Activated CD4-positive, CD25-positive, alpha-beta regulatory T cell (primary cell): ENCODE measurements at regions not wholly inside any gene's neighbourhood (a gene's known extent, or its start where the extent isn't known, plus 50 kb on each side); places are given as distances from the start of the nearest gene placed in this dataset.
"Not testable (repeated sequence)": the region's sequence is repeated elsewhere in the genome, so short reads cannot be mapped to it uniquely, and the experiment has no call there.

ENCODE experiments used
- DNase-seq, 4 experiments: peaks; one replicate each; lab custom pipeline; 2025; lab: John Stamatoyannopoulos, UW

DNA sequence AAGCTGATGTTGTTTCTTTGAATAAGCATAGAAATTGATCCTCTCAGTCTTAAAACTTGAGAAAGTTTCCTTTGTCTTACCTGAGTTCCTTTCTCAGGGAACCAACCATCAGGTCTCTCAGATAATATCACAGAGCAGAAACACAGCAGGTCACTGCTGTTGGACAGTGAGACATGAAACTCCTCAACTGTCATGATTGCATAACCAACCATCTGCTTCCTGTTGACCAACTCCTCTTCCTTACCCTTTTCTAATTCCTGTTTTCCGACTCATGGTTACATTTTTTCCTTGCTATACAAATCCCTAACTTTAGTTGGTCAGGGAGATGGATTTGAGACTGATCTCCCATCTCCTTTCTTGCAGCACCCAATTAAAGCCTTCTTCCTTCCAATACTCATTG, 845.3 kb downstream of the FAM181B start:
- no peak for DNase-seq

DNA sequence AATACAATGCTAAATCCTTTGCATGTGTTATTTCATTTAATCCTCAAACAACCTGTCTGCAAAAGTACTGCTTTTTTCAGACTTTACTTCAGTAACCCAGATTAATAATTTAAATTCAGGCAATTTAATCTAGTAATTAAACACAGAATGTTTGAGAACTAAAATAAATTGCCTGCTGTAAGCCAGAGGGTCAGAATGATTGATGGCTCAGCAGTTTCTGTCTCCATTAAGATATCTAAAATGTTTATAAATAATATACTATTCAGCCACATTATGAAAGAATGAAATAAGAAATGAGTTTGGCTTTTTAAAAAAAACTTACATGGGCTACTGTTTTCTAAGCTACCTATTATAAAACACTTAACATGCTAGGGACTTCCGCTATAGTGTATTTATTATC, 846.0 kb downstream of the FAM181B start:
- DNase-seq: no peak

DNA sequence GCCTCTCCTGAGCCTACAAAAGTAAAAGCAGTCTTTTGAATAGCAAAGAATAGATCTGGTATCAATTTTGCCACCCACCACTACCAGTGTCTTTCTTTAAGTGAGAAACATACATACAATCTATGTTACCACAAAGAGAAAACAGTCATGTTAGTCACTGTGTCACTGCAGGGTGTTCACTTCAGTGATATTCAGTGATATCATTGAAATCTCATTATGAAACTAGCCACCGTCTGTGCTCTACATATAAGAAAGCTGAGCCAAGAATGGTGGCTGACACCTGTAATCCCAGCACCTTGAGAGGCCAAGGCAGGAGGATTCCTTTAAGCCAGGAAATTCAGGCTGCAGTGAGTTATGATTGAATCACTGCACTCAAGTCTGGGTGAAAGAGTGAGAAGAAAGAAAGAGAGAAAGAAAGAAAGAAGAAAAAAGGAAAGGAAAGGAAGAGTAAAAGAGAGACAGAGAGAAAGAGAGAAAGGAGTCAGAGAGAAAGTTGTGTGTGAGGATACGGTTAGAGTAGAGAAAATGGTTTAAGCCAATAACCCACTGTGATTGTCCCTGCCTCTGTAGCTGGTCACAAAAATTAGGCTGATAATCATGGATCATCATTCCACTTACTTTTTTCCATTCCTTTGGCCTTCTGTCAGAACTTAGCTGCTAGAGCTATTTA, 847.1 kb downstream of the FAM181B start:
- no peak for DNase-seq

DNA sequence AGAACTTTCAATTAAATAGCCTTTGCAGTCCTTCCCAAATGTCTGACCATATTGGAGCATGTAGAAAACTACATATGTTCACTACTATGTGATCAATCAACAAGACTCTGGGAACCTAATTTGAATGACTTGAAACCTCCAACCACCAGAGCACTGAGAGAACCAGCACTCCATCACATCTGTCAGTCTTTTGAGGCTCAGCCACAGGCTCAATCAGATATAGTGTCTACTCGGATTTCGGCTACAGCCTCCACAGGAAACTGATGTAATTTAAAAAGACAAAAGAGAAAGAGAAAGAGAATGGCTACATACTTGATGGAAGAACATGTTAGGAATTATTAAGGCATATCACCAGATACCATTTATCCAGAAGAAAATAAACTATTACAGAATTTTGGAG, 859.0 kb downstream of the FAM181B start:
- DNase-seq: no peak

DNA sequence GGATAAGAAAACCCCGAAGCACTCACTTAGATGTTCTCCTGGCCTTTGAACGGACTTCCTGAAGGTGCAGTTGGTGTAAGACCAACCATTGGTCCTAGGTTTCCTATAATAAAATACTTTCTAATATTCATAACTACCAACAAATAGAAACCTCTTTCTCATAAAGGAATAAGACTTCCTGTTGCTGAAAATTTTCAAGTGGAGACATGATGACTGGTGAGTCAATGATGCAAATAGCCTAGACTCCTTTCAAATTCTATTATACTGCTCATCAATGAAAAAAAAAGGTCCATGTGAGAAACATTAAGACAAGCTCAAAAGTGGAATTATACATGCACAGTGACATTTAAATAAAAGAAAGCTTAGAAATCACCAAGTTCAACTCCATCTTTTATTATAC, 862.8 kb downstream of the FAM181B start:
- DNase-seq: no peak

DNA sequence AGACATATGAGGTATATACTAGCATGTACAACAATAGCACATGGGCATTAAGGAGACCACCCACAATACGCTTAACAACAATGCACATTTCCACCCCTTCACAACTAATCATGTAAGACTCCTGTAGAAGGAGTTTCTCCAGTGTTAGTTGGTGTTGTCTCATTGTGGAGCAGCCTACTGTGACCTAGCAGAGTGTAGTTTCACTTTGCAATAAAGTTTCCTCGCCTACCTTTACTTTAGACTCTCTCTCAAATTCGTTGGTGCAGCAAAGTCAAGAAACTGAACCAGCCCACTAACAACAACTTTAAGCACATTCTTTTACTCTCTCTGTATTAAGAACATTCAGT, 863.6 kb downstream of the FAM181B start:
- DNase-seq: no peak

DNA sequence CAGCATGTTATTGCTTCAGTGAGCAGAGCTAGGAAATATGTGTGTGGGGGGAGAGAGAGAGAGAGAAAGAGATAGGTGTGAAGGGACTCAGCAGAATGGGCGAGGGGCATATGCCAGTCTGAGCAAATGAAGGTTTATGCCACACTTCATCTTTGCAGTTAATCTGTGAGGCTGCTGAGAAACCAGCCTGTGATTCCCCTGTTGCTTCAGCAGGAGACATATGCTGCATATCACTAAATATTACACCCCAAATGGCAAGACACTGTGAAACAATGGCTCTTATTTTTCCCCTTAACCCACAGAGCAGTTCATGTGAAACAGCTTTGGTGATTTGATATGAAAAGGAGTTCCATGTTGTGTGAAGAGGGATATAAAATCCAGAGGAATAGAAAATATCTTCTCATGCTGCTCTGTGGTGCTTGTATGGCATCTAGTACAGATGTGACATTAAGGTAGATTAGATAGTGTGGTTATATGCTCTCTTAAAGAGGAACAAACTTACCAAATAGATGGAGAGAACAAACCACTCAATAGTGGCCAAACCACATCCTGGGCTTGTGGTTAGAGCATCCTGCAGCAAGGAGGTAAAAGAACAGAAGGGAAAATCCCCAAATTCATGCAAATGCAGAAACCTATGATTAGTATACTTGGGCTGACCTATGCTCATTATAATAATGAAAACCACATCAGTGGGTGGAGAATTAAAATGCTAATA, 864.2 kb downstream of the FAM181B start:
- DNase-seq: peak; percentile 28 to 56 (median 40)

DNA sequence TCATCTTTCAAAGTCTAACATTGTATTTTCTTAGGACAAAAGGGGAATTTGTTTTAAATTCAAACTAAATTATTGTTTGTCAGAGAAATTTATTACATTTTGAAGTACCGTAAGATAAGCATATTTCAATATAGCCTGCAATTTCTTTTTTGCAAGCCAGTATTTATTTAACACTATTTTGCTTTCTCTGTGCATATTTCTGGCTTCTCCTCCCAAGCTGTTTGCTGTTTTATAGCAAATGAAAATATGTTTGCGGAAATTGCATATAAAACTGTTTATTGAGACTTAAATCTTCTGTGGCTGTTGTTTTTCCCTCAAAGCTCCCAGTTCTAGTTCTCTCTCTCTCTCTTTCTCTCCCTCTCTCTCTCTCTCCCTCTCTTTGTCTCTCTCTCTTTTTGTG, 866.8 kb downstream of the FAM181B start:
- no peak for DNase-seq

DNA sequence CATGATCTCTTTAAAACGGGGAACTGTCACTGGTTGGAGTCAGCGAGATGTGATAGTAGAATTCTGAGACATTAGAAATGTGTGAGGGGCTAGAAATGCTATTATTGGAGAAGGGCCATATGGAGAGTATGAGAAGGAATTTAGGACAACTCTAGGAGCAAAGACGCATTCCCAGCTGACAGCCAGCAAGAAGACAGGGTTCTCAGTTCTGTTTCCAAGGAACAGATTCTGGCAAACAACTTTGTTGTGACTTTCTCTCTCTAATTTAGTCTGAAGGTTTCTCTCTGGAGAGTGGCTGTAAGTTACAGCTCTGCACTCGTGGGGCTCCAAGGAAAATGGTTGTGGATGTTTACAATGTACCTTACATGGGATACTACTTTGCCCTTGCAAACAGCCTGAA, 876.3 kb downstream of the FAM181B start:
- DNase-seq: no peak

DNA sequence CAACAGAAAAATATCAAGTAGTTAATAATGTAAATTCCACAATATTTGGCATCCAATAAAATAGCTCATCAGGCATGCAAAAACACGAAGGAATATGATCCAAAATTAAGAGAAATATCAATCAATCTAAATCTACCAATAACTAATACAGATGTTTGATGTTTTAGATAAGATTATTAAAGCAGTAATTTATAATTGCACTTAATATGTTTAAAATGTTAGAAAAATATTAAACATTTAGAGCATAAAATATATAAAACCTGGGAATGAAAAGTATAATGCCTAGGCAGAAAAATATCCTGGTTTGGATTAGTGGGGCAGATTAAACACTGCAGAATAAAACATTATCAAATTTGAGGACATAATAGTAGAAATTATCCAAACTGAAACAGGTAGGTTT, 879.9 kb downstream of the FAM181B start:
- DNase-seq: no peak

DNA sequence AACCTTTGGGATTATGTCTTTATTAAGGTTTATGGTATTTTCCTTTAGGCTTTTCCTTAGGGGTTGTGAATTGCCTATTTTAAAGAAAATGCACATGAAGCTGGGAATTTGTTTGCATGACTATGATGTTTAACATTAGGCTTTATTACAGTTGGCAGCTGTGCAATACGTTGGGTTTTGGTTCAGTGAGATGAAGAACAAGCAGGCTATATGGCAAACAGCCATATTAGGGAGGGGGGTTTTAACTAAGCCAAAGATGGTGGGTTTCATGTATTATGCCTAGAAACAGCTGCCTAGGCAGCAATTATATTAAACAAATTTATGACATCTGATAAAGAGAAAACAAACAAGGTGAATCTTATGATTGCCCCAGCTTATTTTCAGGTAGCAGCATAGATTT, 880.8 kb downstream of the FAM181B start:
- no peak for DNase-seq

DNA sequence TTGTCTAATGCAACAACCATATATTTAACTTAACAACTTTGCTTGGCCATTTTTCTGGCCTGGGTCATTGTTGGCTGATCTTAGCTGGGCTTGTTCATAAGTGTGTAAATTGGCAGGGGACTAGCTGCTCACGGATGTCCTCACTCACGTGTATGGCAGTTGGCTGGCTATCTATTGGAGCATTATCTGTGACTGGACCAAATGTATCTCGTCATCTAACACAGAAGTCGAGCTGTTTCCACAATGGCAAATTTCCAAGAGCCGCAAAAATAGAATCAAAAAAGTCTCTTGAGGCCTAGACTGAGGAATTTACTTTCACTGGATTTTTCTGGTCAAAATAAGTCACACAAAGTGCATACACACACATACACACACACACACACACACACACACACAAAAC, 893.3 kb downstream of the FAM181B start:
- DNase-seq: no peak

DNA sequence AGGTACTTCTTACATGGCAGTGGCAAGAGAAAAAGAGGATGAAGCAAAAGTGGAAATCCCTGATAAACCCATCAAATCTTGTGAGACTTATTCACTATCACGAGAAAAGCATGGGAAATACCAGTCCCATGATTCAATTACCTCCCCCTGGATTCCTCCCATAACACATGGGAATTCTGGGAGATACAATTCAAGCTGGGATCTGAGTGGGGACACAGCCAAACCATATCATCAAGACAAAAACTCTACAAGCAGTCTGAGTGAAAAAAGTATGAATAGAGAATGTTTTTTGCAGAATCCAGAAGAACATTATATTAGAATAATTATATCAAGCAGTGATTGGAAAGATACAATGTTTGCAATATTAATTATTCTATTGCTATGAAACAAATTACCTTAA, 893.7 kb downstream of the FAM181B start:
- DNase-seq: no peak

DNA sequence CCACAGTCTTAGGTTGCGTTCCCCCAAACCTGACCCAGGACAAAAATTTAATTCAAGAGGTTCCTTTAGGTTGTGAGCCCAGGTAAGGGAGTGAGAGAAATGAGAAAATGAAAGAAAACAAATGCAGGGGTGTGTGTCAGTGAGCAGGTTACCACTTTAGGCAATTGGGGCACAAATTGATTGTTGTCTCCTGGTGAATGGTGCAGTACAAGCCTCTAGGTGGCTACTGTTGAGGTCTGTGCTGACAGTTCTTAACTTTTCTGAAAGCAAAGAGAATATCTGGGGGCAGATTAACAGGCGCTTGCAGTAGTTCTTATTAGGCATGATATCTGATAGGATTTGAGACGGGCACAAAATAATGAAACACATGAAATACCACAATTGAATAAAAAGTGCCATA, 894.6 kb downstream of the FAM181B start:
- no peak for DNase-seq

DNA sequence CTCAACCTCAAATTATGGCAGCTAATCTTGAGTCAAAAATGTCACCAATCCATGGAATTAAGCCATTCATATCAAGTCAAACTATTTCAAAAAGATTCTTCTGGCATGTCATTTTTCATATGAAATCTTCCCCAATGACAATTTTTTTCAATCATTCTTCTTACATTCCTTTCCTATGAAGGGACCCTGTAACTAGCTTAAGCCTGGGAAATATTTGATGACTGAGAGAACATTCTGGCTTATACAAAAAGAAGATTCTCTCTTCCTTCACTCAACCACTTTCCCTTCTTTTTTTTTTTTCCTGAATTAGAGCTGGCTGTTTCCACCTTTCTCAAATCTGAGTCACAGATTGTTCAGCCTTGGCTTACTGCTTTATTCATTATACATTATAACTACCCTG, 903.7 kb downstream of the FAM181B start:
- no peak for DNase-seq

DNA sequence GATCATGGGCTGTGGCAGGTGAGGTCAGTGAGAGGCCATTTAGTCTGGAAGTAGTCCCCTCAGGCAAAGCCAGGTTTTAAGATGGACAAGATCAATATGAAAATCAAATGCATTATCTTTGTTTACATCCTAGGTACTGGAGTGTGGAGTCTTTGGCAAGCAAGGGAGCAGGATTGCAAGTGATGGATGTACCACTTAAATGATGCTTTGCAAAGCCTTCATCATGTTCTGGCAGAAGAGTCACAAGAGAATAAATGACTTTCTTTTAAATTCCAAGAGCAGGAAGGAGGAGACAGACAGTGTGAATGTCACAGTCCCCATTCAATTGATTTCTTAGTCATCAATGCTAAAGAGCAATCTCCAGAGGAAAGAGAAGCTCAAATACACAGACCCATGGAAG, 908.3 kb downstream of the FAM181B start:
- no peak for DNase-seq

DNA sequence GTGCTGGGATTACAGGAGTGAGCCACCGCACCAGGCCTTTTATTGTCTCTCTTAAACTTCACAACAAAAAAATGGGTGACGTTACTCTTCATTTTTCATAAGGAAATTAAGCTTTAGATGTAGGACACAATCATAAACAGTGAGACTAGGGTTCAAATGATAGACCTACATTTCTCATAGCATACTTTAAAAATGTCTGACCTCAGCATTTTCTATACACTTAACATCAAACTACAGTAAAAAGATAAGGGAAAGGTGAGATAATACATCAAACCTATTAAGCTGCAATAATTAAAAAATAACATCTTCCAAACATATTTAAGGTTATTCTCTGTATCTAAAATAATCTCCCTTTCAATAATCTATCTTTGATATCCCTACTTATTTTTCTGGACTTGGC, 914.2 kb downstream of the FAM181B start:
- no peak for DNase-seq

DNA sequence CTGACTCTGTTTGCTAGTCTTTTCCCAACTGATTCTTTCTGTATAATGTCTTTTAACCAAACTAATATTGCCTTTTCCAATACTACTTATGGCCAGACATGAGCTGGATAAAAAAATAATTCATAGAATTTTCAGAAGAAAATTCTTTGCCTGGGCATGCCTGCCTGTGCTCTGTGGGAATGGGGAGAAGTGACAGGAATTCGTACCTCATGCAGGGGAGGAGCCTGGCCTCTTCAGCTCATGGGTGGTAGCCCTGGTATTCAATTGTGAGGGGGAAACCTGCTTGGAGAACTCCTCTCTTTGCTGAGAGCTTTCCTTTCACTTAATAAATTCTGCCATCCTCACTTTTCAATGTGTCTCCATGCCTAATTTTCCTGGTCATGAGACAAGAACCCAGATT, 928.8 kb downstream of the FAM181B start:
- no peak for DNase-seq

DNA sequence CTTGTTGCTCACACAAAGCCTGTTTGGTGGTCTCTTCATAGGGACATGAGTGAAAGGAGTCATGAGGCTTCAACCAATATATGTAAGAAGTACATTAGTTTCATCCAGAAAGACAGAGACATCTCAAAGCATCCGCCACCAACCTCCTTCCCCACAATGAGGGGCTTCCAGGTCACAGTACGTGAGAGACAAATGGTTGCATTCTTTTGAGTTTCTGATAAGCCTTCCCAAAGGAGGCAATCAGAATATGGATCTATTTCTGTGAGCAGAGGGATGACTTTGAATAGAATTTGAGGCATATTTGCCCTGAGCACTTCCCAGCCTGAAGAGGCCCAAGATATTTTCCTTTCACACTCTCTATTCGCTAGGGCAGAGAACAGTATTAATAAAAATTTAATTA, 931.1 kb downstream of the FAM181B start:
- DNase-seq: no peak

DNA sequence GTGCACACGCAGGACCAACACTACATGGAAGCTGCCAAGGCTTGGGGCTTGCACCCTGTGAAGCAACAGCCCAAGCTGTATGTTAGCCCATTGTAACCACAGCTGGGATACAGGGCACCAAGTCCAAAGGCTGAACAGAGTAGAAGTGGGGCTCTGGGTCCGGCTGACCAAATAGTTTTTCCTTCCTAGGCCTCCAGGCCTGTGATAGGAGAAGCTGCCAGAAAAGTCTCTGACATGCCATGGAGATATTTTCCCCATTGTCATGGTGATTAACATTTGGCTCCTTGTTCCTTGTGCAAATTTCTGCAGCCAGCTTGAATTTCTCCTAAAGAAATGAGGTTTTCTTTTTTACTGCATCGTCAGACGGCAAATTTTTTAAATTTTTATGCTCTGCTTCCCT, 941.2 kb downstream of the FAM181B start:
- no peak for DNase-seq

DNA sequence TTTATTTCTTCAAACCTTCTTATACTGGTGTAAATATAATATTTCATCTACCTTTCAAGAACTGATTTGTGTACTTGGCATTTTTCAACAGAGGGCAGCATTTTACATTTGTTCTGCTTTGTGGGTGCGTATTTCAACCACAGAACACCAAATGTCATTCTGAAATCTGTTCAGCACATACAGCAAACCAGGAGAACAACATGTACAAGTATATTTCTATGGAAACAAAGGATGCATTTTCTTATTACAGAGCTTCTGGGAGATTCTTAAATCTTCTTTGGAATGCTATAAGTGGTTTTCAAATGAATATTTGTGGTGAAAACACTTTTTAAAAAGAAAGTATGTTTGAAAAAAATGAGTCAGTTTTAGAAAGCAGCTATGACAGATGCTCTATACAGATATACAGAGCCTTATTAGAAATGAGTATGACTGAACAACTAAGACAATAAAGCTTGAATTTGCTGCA, 946.0 kb downstream of the FAM181B start:
- no peak for DNase-seq

DNA sequence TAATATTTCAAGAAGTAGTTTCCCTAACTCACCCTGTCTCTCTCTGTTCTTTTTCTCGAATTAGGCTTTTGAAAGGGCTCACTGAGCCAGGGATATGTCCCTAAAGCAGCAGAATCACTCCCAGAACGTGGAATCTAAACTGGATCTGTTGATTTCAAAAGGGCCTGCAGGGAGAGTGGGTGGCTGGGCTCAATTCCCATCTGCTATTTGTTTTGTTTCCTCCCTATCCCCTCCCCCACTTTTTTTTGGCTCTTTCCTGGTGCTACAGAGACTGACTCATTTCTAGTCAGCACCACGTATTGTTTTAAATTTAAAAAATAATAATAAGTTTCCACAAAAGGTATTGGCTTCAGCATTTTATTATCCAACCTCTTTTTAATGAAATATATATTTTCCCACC, 961.5 kb downstream of the FAM181B start:
- DNase-seq: no peak

DNA sequence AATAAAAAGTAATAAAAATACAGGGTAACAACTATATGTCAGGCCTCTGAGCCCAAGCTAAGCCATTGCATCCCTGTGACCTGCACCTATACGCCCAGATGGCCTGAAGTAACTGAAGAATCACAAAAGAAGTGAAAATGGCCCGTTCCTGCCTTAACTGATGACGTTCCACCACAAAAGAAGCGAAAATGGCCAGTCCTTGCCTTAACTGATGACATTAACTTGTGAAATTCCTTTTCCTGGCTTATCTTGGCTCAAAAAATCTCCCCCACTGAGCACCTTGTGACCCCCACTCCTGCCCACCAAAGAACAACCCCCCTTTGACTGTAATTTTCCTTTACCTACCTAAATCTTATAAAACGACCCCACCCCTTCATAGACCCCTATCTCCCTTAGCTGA, 963.8 kb downstream of the FAM181B start:
- not testable (repeated sequence) for DNase-seq
